ENCODE measurements at regions not wholly inside any gene's neighbourhood (a gene's known extent, or its start where the extent isn't known, plus 50 kb on each side); places are given as distances from the start of the nearest gene placed in this dataset.

- no peak overlapping the region for H3K4me3 ChIP-seq (replicated peaks; ENCODE audit: low read depth, low read length)
- no peak for DNase-seq (ENCODE audit: extremely low read depth, low read depth)
- no peak for TF ChIP-seq CTCF (IDR thresholded peaks at IDR 0.05; ENCODE audit: low read depth, low read length, missing control alignments)
These were observed 1239.6 kb upstream of the SORCS1 start for GRCh38 chr10:108404155-108404554.

- H3K4me3 ChIP-seq (replicated peaks; ENCODE audit: low read depth, low read length): no peak overlapping the region
- no peak for DNase-seq (ENCODE audit: extremely low read depth, low read depth)
- no peak for TF ChIP-seq CTCF (IDR thresholded peaks at IDR 0.05; ENCODE audit: low read depth, low read length, missing control alignments)
These were observed 1235.0 kb upstream of the SORCS1 start for GRCh38 chr10:108399465-108399864.

- no peak for TF ChIP-seq CTCF (IDR thresholded peaks at IDR 0.05; ENCODE audit: low read depth, low read length, missing control alignments)
- no peak overlapping the region for H3K4me3 ChIP-seq (replicated peaks; ENCODE audit: low read depth, low read length)
- DNase-seq (ENCODE audit: extremely low read depth, low read depth): no peak
These were observed 1228.6 kb upstream of the SORCS1 start for GRCh38 chr10:108393089-108393488.

GRCh38 chr10:108392286-108392685 is 1227.8 kb upstream of the SORCS1 start:
- TF ChIP-seq CTCF (IDR thresholded peaks at IDR 0.05; ENCODE audit: low read depth, low read length, missing control alignments): no peak
- no peak overlapping the region for H3K4me3 ChIP-seq (replicated peaks; ENCODE audit: low read depth, low read length)
- DNase-seq (ENCODE audit: extremely low read depth, low read depth): no peak

- DNase-seq (ENCODE audit: extremely low read depth, low read depth): no peak
- TF ChIP-seq CTCF (IDR thresholded peaks at IDR 0.05; ENCODE audit: low read depth, low read length, missing control alignments): no peak
- no peak overlapping the region for H3K4me3 ChIP-seq (replicated peaks; ENCODE audit: low read depth, low read length)
These were observed 1224.2 kb upstream of the SORCS1 start for GRCh38 chr10:108388706-108389105.

- TF ChIP-seq CTCF (IDR thresholded peaks at IDR 0.05; ENCODE audit: low read depth, low read length, missing control alignments): no peak
- no peak for DNase-seq (ENCODE audit: extremely low read depth, low read depth)
- H3K4me3 ChIP-seq (replicated peaks; ENCODE audit: low read depth, low read length): no peak overlapping the region
These were observed 1221.5 kb upstream of the SORCS1 start for GRCh38 chr10:108385963-108386362.

- H3K4me3 ChIP-seq (replicated peaks; ENCODE audit: low read depth, low read length): no peak overlapping the region
- no peak for TF ChIP-seq CTCF (IDR thresholded peaks at IDR 0.05; ENCODE audit: low read depth, low read length, missing control alignments)
- DNase-seq (ENCODE audit: extremely low read depth, low read depth): no peak
These were observed 1219.9 kb upstream of the SORCS1 start for GRCh38 chr10:108384378-108384777.
